Brain microvascular endothelial cell (primary cell): ENCODE measurements at regions not wholly inside any gene's neighbourhood (a gene's known extent, or its start where the extent isn't known, plus 50 kb on each side); places are given as distances from the start of the nearest gene placed in this dataset.

Source experiments
- DNase-seq: peaks from one replicate; pipeline ENCODE4 v3.0.0-alpha.2; 2020
- H3K27ac ChIP-seq: fragments of 250-450 bp; sonication (Bioruptor Pico); 2 replicates; pipeline ENCODE4 v1.5.1; 2020; ENCODE audit warnings: mild to moderate bottlenecking, moderate library complexity
- H3K27me3 ChIP-seq: fragments of 250-450 bp; sonication (Bioruptor Pico); replicated peaks from 2 replicates; pipeline ENCODE4 v1.5.1; 2020; ENCODE audit warnings: mild to moderate bottlenecking
- H3K36me3 ChIP-seq: fragments of 250-450 bp; sonication (Bioruptor Pico); replicated peaks from 2 replicates; pipeline ENCODE4 v1.5.1; 2020; ENCODE audit warnings: mild to moderate bottlenecking
- H3K4me3 ChIP-seq: 2 replicates; pipeline ENCODE4 v1.5.1; 2011; ENCODE audit warnings: low read depth, mild to moderate bottlenecking, control low read depth, low read length, moderate library complexity
- in situ Hi-C: cut with HindIII; loops from 2 replicates; pipeline ENCODE4 v1.10.0; 2017; ENCODE audit warnings: low sequenced_read_pairs, low pct_ligation_motif_present
- TF ChIP-seq, protein P1 (sequence below): IDR thresholded peaks from 2 replicates; pipeline ENCODE4 v1.5.1; 2011; ENCODE audit warnings: low read depth, mild to moderate bottlenecking, moderate library complexity, low read length, control low read depth, inconsistent platforms; ENCODE audit errors: missing control alignments

DNA sequence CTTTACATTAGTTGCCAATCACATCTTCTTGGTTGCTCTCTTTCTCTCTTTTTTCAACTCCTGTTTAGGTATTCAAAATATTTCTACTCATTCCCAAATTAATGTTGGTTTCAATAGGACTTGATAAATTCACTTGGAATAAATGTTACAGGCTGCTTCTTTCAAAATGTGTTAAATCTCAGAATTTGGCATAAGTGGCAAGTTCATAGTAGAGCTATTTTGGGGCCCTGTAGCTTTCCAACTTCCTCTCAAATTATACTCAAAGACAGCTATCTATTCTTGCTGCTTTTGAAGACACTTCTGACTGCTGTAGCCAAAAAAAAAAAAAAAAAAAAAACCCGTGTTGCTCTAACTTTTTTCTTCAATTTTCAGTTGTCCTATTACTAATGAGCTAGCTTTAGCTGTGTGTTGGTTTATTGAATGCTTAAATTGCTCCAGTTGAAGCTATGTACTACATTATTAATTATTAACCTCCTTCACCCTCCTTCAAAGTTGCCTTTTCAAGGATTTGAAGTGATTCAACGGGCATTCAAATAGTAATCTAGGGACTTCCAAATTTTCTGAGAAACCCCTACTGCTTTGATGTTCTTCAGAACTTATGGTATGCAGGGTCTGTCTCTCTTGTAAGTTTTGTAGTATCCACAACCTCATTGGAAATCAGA, 554.6 kb upstream of the FLRT2 start:
- no peak for DNase-seq
- in situ Hi-C loops, result no loop called here
- no peaks in the 10 kb centered on the region for H3K27me3 ChIP-seq
- TF ChIP-seq, protein P1, sequence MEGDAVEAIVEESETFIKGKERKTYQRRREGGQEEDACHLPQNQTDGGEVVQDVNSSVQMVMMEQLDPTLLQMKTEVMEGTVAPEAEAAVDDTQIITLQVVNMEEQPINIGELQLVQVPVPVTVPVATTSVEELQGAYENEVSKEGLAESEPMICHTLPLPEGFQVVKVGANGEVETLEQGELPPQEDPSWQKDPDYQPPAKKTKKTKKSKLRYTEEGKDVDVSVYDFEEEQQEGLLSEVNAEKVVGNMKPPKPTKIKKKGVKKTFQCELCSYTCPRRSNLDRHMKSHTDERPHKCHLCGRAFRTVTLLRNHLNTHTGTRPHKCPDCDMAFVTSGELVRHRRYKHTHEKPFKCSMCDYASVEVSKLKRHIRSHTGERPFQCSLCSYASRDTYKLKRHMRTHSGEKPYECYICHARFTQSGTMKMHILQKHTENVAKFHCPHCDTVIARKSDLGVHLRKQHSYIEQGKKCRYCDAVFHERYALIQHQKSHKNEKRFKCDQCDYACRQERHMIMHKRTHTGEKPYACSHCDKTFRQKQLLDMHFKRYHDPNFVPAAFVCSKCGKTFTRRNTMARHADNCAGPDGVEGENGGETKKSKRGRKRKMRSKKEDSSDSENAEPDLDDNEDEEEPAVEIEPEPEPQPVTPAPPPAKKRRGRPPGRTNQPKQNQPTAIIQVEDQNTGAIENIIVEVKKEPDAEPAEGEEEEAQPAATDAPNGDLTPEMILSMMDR, result no peak
- H3K4me3 ChIP-seq, result no peak overlapping the region
- no peaks in the 10 kb centered on the region for H3K36me3 ChIP-seq
- no peak overlapping the region for H3K27ac ChIP-seq

DNA sequence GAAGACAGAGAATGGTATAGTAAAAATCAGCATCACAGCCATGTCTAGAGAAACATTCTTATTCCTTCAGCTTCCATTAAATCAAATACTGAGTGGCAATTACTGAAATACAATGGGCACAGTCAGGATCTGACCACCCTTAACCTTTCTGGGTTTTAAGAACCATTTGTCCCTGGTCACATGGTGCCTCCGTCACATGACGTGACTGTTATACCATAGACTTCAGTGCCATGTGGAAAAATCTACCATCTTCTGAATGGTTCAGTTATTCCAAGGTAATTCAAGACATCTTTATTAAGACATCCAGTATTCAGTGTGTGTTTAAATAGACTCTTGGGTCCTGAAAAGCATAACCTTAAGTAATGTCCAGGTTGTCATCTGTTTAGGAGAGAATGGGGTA, 553.1 kb upstream of the FLRT2 start:
- H3K27me3 ChIP-seq, result no peaks in the 10 kb centered on the region
- no peaks in the 10 kb centered on the region for H3K36me3 ChIP-seq
- in situ Hi-C loops, result no loop called here
- TF ChIP-seq, protein P1, result no peak
- DNase-seq, result no peak
- H3K27ac ChIP-seq, result no peak overlapping the region
- H3K4me3 ChIP-seq, result no peak overlapping the region

DNA sequence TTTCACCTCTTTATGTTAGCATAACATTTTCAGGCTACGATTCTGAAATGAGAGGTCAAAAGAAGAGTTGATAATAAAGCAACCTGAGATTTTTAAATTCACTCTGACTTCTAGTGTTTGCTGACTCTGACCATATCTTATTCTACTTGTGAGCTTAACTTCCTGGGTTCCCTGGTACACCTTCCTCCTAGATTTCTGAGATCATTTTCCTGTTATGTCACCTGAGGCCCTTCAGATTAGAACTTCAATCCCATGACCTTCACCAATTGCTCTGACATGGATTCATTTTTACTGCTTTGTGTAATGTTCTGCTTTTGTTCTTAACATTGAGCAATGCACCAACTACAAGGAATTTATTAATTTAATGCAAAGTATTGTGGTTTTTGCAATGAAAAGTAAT, 542.9 kb upstream of the FLRT2 start:
- H3K27ac ChIP-seq, result no peak overlapping the region
- no peaks in the 10 kb centered on the region for H3K27me3 ChIP-seq
- no peak overlapping the region for H3K4me3 ChIP-seq
- DNase-seq, result no peak
- TF ChIP-seq, protein P1, result no peak
- in situ Hi-C loops, result no loop called here
- no peaks in the 10 kb centered on the region for H3K36me3 ChIP-seq

DNA sequence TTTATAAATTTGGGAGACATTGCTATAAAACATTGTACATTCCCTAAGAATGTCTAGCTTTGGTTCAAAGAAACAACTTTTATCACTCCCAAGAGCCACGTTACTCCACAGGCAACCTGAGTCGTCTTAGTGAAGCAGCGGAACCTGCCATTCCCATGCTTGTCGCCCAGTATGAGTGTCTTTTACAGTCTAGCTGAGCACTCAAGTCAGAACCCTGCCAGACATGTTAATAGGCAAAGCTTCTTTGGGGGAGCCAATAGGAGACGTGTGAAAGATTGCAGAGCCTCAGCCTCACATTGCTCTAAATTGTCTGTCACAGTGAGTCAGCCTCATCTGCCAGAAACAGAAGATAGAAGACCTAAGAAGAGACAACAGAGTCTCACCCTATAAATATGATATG, 541.6 kb upstream of the FLRT2 start:
- H3K27me3 ChIP-seq, result no peaks in the 10 kb centered on the region
- no peaks in the 10 kb centered on the region for H3K36me3 ChIP-seq
- H3K27ac ChIP-seq, result no peak overlapping the region
- no peak overlapping the region for H3K4me3 ChIP-seq
- TF ChIP-seq, protein P1, result no peak
- in situ Hi-C loops, result no loop called here
- no peak for DNase-seq

DNA sequence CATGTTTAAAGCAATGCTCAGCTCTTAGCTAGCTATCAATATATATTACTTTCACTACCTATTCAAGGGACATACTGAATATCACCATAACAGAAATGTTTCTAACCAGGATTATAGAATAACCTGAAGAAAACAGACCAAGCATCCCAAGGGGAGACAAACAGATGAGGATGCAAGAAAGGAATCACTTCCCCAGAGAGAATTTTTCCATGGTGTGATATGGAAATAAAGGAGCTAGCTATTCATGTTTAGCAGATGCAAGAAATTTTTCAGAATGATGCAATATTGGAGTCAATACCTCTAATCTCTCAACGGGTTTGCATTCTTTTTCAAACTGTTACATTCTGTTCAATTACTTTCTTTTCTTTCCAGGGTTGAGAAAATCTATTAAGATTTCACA, 538.9 kb upstream of the FLRT2 start:
- no peaks in the 10 kb centered on the region for H3K27me3 ChIP-seq
- no peaks in the 10 kb centered on the region for H3K36me3 ChIP-seq
- H3K4me3 ChIP-seq, result no peak overlapping the region
- in situ Hi-C loops, result no loop called here
- DNase-seq, result no peak
- no peak overlapping the region for H3K27ac ChIP-seq
- TF ChIP-seq, protein P1, result no peak

DNA sequence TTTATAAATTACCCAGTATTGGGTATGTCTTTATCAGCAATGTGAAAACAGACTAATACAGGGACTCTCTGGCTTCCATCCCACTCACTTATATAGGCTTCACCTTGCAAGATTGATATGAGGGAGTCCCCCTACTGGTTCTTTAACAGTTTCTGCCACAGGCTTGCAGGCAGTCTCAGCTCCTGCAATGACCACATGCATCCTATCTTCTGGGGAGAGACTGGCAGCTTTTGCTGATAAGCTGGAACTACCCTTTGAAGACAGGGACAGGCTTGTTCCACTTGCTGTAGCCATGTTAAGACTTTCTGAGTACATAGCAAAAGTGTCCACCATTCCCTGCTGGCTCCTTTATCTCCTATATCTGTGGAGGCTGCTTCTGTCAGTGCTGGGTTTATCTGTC, 531.7 kb upstream of the FLRT2 start:
- TF ChIP-seq, protein P1, result no peak
- no peak overlapping the region for H3K4me3 ChIP-seq
- no peak overlapping the region for H3K27ac ChIP-seq
- DNase-seq, result no peak
- no peaks in the 10 kb centered on the region for H3K27me3 ChIP-seq
- H3K36me3 ChIP-seq, result no peaks in the 10 kb centered on the region
- in situ Hi-C loops, result no loop called here
